OCI-LY7 (cell line): ENCODE measurements at regions not wholly inside any gene's neighbourhood (a gene's known extent, or its start where the extent isn't known, plus 50 kb on each side); places are given as distances from the start of the nearest gene placed in this dataset.

Source experiments
- BruUV-seq: library from RNA; stranded (reverse); fragments of 400-500 nt; replicated peaks from 2 replicates; lab custom pipeline; 2021; lab: Mats Ljungman, UMichigan
- CTCF ChIA-PET: fragments of 300-600 bp; sonication (Branson Sonifier 250); formaldehyde crosslinking; loops from one replicate; lab custom pipeline; 2022; ENCODE audit warnings: antibody characterized with exemption; ENCODE audit not compliant: unreplicated experiment; lab: Charles Lee
- POLR2A ChIA-PET: fragments of 300-600 bp; sonication (Branson Sonifier 250); formaldehyde crosslinking; loops from one replicate; lab custom pipeline; 2022; ENCODE audit warnings: antibody characterized with exemption; lab: Charles Lee
- DNase-seq: peaks from one replicate; pipeline ENCODE4 v3.0.0-alpha.2; 2015; ENCODE audit warnings: low spot score
- H2AFZ ChIP-seq: fragments of 200-600 bp; sonication (generic), shearing (Covaris generic); 2 replicates; pipeline ENCODE4 v1.6.1; 2014; ENCODE audit warnings: mild to moderate bottlenecking, antibody characterized with exemption, low read length, moderate library complexity
- H3K27ac ChIP-seq: fragments of 200-600 bp; sonication (generic); 2 replicates; pipeline ENCODE4 v1.5.1; 2014; ENCODE audit warnings: mixed run types, low read depth, mild to moderate bottlenecking, moderate library complexity, low read length, inconsistent platforms; ENCODE audit not compliant: poor library complexity, severe bottlenecking
- H3K36me3 ChIP-seq: fragments of 200-600 bp; sonication (generic); 2 replicates; pipeline ENCODE4 v1.6.1; 2014; ENCODE audit warnings: mild to moderate bottlenecking, antibody characterized with exemption, low read length, moderate library complexity, mixed read lengths; ENCODE audit not compliant: insufficient read depth
- H3K4me1 ChIP-seq: fragments of 200-600 bp; sonication (generic); 2 replicates; pipeline ENCODE4 v1.5.1; 2014; ENCODE audit warnings: mild to moderate bottlenecking, low read length; ENCODE audit not compliant: insufficient read depth, poor library complexity, severe bottlenecking
- H3K4me2 ChIP-seq: fragments of 200-600 bp; sonication (generic); 2 replicates; pipeline ENCODE4 v1.6.1; 2014; ENCODE audit warnings: mild to moderate bottlenecking, low read length
- H3K4me3 ChIP-seq: fragments of 200-600 bp; sonication (generic); 2 replicates; pipeline ENCODE4 v1.5.1; 2014; ENCODE audit warnings: mild to moderate bottlenecking, low read depth, low read length; ENCODE audit not compliant: poor library complexity, severe bottlenecking
- H3K79me2 ChIP-seq: fragments of 200-600 bp; sonication (generic); 2 replicates; pipeline ENCODE4 v1.6.1; 2016; ENCODE audit warnings: low read depth, mild to moderate bottlenecking, low read length, moderate library complexity, mixed read lengths; ENCODE audit not compliant: insufficient read depth
- H3K9me2 ChIP-seq: fragments of 200-600 bp; sonication (generic); 2 replicates; pipeline ENCODE4 v1.6.1; 2016; ENCODE audit warnings: mild to moderate bottlenecking, low read length, mixed read lengths; ENCODE audit not compliant: insufficient read depth
- H3K9me3 ChIP-seq: fragments of 200-600 bp; sonication (generic); 2 replicates; pipeline ENCODE4 v1.6.1; 2014; ENCODE audit warnings: mild to moderate bottlenecking, mixed run types, low read length, mixed read lengths
- H4K20me1 ChIP-seq: fragments of 200-600 bp; sonication (generic); 2 replicates; pipeline ENCODE4 v1.6.1; 2014; ENCODE audit warnings: mild to moderate bottlenecking, antibody characterized with exemption, low read length, moderate library complexity, mixed read lengths; ENCODE audit not compliant: insufficient read depth
- EZH2phosphoT487 ChIP-seq: fragments of 200-600 bp; sonication (generic); IDR thresholded peaks from 2 replicates; pipeline ENCODE4 v1.6.1; 2018; ENCODE audit warnings: low read depth, borderline replicate concordance, mild to moderate bottlenecking, mixed run types, antibody characterized with exemption, low read length, moderate library complexity, mixed read lengths
- intact Hi-C: fragments of 100-400 bp; cut with micrococcal nuclease; formaldehyde crosslinking; loops from one replicate; pipeline ENCODE4 v1.10.0; 2022; ENCODE audit not compliant: unreplicated experiment
- TF ChIP-seq, protein P1 (sequence below): fragments of 200-600 bp; sonication (generic); conservative IDR thresholded peaks from 2 replicates; pipeline ENCODE4 v1.5.1; 2014; ENCODE audit warnings: mild to moderate bottlenecking, antibody characterized with exemption, low read length, moderate library complexity, mixed read lengths

DNA sequence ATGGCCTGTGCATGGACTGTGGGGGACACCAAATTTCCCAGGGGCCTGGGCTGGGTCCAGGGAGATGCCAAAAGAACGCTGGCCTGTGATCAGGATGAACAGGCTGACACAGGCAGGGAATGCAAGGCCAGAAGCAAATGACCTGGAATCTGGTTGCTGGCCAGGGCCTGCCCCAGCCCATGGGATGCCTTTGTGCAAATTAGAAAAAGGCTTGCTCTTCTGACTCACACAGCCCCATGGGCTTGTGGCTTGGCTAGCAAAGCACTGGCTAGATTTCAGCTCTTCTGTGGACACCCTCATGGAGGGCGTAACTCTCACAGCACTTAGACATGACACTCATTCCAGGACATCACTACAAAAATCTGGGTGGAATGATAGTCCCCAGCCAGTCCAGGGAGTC is 356.0 kb downstream of the SHQ1 start:
- no peak overlapping the region for H3K4me2 ChIP-seq
- intact Hi-C loops: no loop called here
- H3K9me3 ChIP-seq: no peaks in the 10 kb centered on the region
- ChIA-PET CTCF (no interaction called here), POLR2A (interaction anchor here (0.6 to 1.0 kb wide), 5 partner anchors 17 to 773 kb away, joined by 3 to 5 read pairs (median 3); no protein-coding TSS in a partner anchor)
- BruUV-seq: no TSS peak
- no peak for DNase-seq
- TF ChIP-seq, protein P1, sequence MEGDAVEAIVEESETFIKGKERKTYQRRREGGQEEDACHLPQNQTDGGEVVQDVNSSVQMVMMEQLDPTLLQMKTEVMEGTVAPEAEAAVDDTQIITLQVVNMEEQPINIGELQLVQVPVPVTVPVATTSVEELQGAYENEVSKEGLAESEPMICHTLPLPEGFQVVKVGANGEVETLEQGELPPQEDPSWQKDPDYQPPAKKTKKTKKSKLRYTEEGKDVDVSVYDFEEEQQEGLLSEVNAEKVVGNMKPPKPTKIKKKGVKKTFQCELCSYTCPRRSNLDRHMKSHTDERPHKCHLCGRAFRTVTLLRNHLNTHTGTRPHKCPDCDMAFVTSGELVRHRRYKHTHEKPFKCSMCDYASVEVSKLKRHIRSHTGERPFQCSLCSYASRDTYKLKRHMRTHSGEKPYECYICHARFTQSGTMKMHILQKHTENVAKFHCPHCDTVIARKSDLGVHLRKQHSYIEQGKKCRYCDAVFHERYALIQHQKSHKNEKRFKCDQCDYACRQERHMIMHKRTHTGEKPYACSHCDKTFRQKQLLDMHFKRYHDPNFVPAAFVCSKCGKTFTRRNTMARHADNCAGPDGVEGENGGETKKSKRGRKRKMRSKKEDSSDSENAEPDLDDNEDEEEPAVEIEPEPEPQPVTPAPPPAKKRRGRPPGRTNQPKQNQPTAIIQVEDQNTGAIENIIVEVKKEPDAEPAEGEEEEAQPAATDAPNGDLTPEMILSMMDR: no peak
- no peak for TF ChIP-seq EZH2phosphoT487
- H3K9me2 ChIP-seq: no peaks in the 10 kb centered on the region
- H3K27ac ChIP-seq: no peak overlapping the region
- H3K79me2 ChIP-seq: no peaks in the 10 kb centered on the region
- H3K36me3 ChIP-seq: no peaks in the 10 kb centered on the region
- no peak overlapping the region for H3K4me3 ChIP-seq
- no peaks in the 10 kb centered on the region for H3K4me1 ChIP-seq
- H2AFZ ChIP-seq: no peak overlapping the region
- H4K20me1 ChIP-seq: no peaks in the 10 kb centered on the region

DNA sequence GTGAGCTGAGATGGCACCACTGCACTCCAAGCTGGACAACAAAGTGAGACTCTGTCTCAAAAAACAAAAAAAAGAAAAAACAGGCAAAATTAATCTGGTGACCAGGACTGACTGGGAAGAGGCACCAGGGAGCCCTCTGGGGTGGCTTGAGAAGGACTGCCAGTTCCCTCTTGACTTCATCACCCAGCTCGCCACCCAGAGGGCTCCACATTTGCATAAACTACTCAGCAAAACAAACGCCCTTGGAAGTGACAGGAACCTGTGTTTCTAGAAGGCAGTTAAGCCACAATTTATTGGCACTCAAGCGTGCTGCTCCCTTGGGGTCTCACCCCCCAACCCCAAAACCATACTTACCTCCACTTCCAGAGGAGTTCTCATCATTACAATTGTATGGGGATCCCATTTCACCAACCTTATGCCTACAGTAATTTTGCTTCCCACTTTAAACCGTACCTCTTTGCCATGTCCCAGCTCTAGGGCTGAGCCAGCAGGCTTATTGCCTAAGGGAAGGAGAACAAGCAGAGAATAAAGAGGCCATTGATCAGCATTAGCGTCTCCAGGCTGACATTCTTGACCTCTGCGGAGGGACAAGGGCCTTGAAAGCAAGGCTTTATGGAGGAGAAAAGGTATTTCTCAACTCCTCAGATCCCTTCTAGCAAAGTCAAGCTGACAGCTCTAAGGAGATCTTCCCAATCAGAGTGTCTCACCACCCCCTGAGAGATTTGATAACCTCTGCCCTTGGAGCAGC is 357.4 kb downstream of the SHQ1 start:
- Histone ChIP-seq H3K27ac (no peak overlapping the region), H4K20me1 (no peaks in the 10 kb centered on the region), H3K4me2 (no peak overlapping the region), H3K9me3 (no peaks in the 10 kb centered on the region), H2AFZ (no peak overlapping the region), H3K4me1 (no peaks in the 10 kb centered on the region), H3K9me2 (no peaks in the 10 kb centered on the region), H3K4me3 (no peak overlapping the region), H3K36me3 (no peaks in the 10 kb centered on the region), H3K79me2 (no peaks in the 10 kb centered on the region)
- CTCF ChIA-PET: no interaction called here
- intact Hi-C loops: no loop called here
- POLR2A ChIA-PET: interaction anchor here (0.6 kb wide), 1 partner anchor 60 kb away, joined by 4 read pairs; no protein-coding TSS in a partner anchor
- no peak for TF ChIP-seq EZH2phosphoT487
- TF ChIP-seq, protein P1: no peak
- no TSS peak for BruUV-seq
- DNase-seq: peak; percentile 8

DNA sequence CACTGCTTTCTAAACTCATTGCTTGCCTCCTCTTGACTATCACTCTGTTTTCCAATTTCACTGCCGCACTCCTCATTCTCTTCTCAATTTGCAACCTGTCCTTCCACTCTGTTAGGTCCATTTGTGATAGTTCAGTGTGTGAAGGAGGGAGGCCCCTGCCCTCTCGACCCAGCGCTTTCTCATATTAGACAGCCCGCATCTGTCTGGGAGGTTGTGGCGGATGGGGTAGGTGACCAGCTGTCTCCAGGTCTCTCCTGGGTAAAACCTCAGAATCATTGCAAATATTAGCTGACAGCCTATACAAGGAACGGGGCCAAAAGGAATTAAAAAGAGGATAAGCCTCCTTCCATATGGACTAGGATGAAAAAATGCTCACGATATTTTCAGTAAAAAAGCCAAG is 358.3 kb downstream of the SHQ1 start:
- TF ChIP-seq, protein P1: no peak
- TF ChIP-seq EZH2phosphoT487: no peak
- H2AFZ ChIP-seq: no peak overlapping the region
- H3K79me2 ChIP-seq: no peaks in the 10 kb centered on the region
- H3K9me3 ChIP-seq: no peaks in the 10 kb centered on the region
- ChIA-PET POLR2A (interaction anchor here (0.6 kb wide), 1 partner anchor 61 kb away, joined by 4 read pairs; no protein-coding TSS in a partner anchor), CTCF (no interaction called here)
- intact Hi-C loops: no loop called here
- H3K4me3 ChIP-seq: no peak overlapping the region
- no peaks in the 10 kb centered on the region for H3K4me1 ChIP-seq
- H3K36me3 ChIP-seq: no peaks in the 10 kb centered on the region
- H3K27ac ChIP-seq: no peak overlapping the region
- no peaks in the 10 kb centered on the region for H3K9me2 ChIP-seq
- no peaks in the 10 kb centered on the region for H4K20me1 ChIP-seq
- BruUV-seq: no TSS peak
- no peak overlapping the region for H3K4me2 ChIP-seq
- no peak for DNase-seq
